ENCODE measurements at regions not wholly inside any gene's neighbourhood (a gene's known extent, or its start where the extent isn't known, plus 50 kb on each side); places are given as distances from the start of the nearest gene placed in this dataset.

DNA sequence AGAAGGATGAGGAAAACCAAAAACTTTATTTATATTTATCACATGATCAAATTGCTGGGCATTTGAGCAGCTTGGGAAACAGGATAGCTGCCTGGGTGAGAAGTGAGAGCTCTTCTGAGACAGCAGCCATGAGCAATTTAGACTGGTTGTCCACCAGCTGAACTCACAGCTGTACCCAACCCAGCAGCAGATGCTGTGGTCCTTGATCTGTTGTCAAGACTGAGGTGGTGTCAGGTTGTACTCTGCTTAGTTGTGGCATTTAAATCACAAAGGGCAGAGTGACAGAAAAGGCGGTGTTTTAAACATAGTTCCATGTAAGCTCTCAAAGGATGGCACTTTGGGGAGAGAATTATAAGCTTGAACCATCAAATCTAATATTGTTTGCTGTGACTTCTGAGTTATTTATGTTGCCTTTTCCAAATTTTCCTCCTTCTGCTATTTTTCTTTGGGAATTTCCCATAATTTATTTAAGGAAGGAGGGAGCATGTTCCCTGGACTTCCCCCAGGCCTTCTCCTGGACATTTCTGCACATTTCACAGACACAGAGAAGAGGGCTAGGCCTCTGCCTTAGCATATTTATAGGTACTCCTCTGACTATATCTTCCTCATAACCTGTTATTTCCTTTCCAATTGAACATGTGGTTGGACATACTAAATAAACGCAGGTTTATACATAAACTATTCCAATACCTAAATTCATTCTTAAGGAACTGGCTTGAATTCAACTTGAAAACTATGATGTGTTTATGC lies 117.7 kb upstream of the FER start:
- H3K36me3 Mint-ChIP-seq: no peaks in the 10 kb centered on the region
- H3K27me3 Mint-ChIP-seq: peaks cover 2% of the 10 kb centered on the region
- H3K9me3 Mint-ChIP-seq: no peaks in the 10 kb centered on the region
- H3K4me1 Mint-ChIP-seq: no peaks in the 10 kb centered on the region
- H3K27ac Mint-ChIP-seq: no peak overlapping the region
- H3K4me3 Mint-ChIP-seq: no peak overlapping the region

GRCh38 chr5:108625654-108626053 lies 122.0 kb upstream of the FER start:
- Mint-ChIP-seq H3K9me3 (no peaks in the 10 kb centered on the region), H3K27me3 (no peaks in the 10 kb centered on the region), H3K27ac (no peak overlapping the region), H3K4me1 (no peaks in the 10 kb centered on the region), H3K36me3 (no peaks in the 10 kb centered on the region), H3K4me3 (no peak overlapping the region)

DNA sequence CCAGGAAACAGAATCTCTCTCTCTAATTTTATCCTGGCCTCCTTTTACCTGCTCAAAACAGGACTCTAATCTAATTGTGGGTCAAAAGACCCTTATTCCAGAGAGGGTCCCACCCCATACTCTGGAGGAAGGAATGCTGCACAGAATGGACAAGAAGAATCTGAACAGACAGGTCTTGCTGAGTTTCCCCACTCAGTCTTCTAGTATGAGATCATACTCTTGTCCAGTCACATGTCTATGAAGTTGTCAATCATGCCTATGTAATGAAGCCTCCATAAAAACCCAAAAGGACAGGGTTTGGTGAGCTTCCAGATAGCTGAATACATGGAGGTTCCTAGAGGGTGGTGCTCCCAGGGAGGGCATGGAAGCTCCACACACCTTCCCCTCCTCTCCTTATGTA lies 123.9 kb upstream of the FER start:
- no peak overlapping the region for H3K4me3 Mint-ChIP-seq
- no peaks in the 10 kb centered on the region for H3K27me3 Mint-ChIP-seq
- no peaks in the 10 kb centered on the region for H3K9me3 Mint-ChIP-seq
- H3K27ac Mint-ChIP-seq: no peak overlapping the region
- no peaks in the 10 kb centered on the region for H3K4me1 Mint-ChIP-seq
- H3K36me3 Mint-ChIP-seq: no peaks in the 10 kb centered on the region

GRCh38 chr5:108620516-108620915 lies 127.2 kb upstream of the FER start:
- H3K36me3 Mint-ChIP-seq: no peaks in the 10 kb centered on the region
- H3K4me3 Mint-ChIP-seq: no peak overlapping the region
- no peaks in the 10 kb centered on the region for H3K4me1 Mint-ChIP-seq
- no peak overlapping the region for H3K27ac Mint-ChIP-seq
- peaks cover 5% of the 10 kb centered on the region for H3K27me3 Mint-ChIP-seq
- no peaks in the 10 kb centered on the region for H3K9me3 Mint-ChIP-seq

DNA sequence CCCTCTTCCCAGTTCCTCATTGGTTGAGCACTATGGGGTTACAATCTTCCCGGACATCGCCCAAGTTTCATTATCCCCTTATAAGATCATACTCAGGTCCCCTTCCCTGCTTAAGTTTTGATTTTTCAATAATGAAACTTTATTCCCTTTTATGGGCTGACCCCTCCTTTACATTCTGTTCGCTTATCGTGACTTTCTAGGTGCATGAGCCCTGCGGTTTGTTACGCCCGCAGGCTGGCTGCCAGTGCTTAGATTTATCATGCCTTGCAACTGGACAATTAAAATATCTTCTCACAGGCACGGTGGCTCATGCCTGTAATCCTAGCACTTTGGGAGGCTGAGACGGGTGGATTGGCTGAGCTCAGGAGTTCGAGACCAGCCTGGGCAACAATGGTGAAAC lies 127.9 kb upstream of the FER start:
- no peaks in the 10 kb centered on the region for H3K4me1 Mint-ChIP-seq
- no peak overlapping the region for H3K4me3 Mint-ChIP-seq
- H3K9me3 Mint-ChIP-seq: no peaks in the 10 kb centered on the region
- no peak overlapping the region for H3K27ac Mint-ChIP-seq
- H3K27me3 Mint-ChIP-seq: peaks cover 5% of the 10 kb centered on the region
- H3K36me3 Mint-ChIP-seq: no peaks in the 10 kb centered on the region

DNA sequence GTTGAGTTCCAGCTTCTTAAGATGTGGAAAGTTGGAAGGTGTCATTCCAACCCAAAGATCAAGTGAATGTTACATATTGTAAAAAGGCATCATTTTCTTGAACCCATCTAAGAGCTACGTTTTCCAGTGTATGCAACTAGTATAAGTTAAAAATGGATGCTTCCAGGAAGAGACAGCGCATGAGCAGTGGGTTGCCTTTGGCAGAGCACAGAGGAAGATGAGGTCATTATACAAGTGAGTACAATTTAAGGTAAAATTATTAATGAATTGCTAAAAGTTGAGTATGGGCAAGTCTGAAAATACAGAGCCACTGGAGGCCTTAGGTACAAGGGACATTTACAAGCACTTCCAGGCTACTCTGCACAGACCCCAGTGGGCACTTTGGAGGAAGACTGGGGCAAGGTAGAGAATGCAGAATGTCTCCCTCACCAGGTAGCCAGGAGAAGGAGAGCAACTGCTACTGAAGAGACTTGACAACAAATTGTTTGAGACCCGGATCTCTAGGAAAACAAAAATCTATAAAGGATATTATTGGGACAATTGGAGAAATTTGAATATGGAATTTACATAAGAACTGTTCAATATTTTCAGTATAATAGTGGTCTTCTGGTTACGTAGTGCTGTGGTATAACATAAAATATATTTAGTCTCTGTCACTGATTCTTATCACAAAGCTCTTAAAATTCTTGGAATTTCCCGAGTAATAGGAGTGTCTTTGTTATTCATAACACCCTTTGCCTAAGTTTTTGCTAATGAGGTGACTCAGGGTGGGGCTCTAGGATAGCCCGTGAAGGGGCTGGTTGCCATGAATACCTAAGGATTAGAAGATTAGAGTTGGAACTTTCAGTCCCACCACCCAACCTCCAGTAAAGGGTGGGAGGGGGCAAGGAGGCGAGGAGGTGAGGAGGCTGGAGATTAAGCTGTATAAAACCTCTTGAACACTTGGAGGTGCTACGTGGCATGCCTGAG lies 129.9 kb upstream of the FER start:
- Mint-ChIP-seq H3K4me3 (no peak overlapping the region), H3K4me1 (no peaks in the 10 kb centered on the region), H3K9me3 (no peaks in the 10 kb centered on the region), H3K36me3 (no peaks in the 10 kb centered on the region), H3K27ac (no peak overlapping the region), H3K27me3 (peaks cover 6% of the 10 kb centered on the region)

DNA sequence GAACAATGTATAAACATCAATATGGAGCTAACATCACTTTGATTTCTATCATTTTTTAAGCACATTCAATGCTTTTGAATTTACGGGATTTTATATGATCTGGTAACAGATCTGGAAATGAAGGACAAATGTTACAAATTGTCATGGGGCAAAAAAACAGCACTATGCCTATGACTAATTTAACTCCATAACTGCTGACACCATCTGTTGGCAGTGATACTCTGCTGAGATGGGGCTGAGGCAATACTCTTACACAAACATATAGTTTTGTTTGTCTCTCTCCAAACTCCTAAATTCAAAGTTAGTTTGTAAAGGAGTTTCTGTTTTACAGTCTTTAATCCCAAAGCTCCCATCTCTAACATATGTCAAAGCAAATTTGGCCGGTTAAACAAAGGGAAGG lies 132.5 kb upstream of the FER start:
- Mint-ChIP-seq H3K4me1 (no peaks in the 10 kb centered on the region), H3K36me3 (no peaks in the 10 kb centered on the region), H3K9me3 (peaks cover 6% of the 10 kb centered on the region), H3K27ac (no peak overlapping the region), H3K4me3 (no peak overlapping the region), H3K27me3 (peaks cover 6% of the 10 kb centered on the region)

DNA sequence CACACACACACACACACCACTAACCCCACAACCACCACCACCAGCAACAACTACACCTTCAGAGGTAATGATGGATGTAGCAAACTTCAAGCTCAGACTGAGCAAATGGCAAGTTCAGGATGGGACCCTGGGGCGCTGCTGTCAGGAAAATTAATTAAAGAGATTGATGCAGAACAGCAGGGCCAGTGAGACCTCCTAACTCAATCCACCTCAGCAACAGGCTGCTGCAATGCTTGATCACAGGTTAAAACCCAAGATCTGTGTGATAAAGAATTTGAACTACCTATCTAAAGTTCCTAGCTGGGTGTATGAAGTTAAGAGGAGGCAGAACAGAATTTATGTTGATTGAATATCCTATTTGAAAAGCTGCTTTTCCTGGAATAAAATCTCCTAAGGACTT lies 140.3 kb upstream of the FER start:
- Mint-ChIP-seq H3K4me3 (no peak overlapping the region), H3K27me3 (peaks cover 1% of the 10 kb centered on the region), H3K9me3 (peaks cover 6% of the 10 kb centered on the region), H3K27ac (no peak overlapping the region), H3K4me1 (no peaks in the 10 kb centered on the region), H3K36me3 (no peaks in the 10 kb centered on the region)

GRCh38 chr5:108606185-108606584 lies 141.5 kb upstream of the FER start:
- Mint-ChIP-seq H3K4me1 (no peaks in the 10 kb centered on the region), H3K9me3 (no peaks in the 10 kb centered on the region), H3K27ac (no peak overlapping the region), H3K4me3 (no peak overlapping the region), H3K36me3 (no peaks in the 10 kb centered on the region), H3K27me3 (peaks cover 1% of the 10 kb centered on the region)

- no peaks in the 10 kb centered on the region for H3K36me3 Mint-ChIP-seq
- H3K9me3 Mint-ChIP-seq: no peaks in the 10 kb centered on the region
- no peak overlapping the region for H3K27ac Mint-ChIP-seq
These were observed 144.9 kb upstream of the FER start for GRCh38 chr5:108602830-108603229.

GRCh38 chr5:108590799-108591198 lies 156.9 kb upstream of the FER start:
- Mint-ChIP-seq H3K27me3 (peaks cover 19% of the 10 kb centered on the region), H3K9me3 (no peaks in the 10 kb centered on the region), H3K27ac (no peak overlapping the region), H3K4me1 (no peaks in the 10 kb centered on the region), H3K36me3 (no peaks in the 10 kb centered on the region), H3K4me3 (no peak overlapping the region)

More at GRCh38 chr5:108602830-108603229, 144.9 kb upstream of the FER start:
- peaks cover 7% of the 10 kb centered on the region for H3K27me3 Mint-ChIP-seq
- H3K4me3 Mint-ChIP-seq: no peak overlapping the region
- no peaks in the 10 kb centered on the region for H3K4me1 Mint-ChIP-seq

DNA sequence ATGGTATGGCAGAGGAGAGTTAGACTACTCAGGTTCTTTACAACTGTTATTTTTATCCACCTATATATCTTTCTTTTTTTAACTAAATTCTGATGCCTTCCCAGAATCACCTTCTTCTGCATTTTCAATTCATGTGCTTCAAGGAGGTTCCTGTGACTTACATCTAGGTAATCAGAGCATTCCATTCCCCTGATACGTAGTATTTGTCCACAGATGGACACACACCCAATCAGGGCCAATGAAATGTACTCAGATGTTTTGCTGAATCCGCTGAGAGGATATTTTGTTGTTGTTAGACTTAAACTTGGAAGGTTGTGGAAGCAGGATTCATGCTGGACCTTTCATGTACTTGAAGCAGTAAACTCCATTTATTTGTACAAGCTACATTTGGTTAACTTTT lies 159.4 kb upstream of the FER start:
- Mint-ChIP-seq H3K4me3 (no peak overlapping the region), H3K27me3 (peaks cover 19% of the 10 kb centered on the region), H3K27ac (no peak overlapping the region), H3K4me1 (no peaks in the 10 kb centered on the region), H3K9me3 (no peaks in the 10 kb centered on the region), H3K36me3 (no peaks in the 10 kb centered on the region)

- Mint-ChIP-seq H3K4me3 (no peak overlapping the region), H3K27ac (no peak overlapping the region), H3K36me3 (no peaks in the 10 kb centered on the region), H3K4me1 (no peaks in the 10 kb centered on the region), H3K27me3 (peaks cover 19% of the 10 kb centered on the region), H3K9me3 (no peaks in the 10 kb centered on the region)
These were observed 159.9 kb upstream of the FER start for GRCh38 chr5:108587821-108588220.

GRCh38 chr5:108581026-108581425 lies 166.7 kb upstream of the FER start:
- Mint-ChIP-seq H3K27ac (no peak overlapping the region), H3K4me1 (no peaks in the 10 kb centered on the region), H3K9me3 (no peaks in the 10 kb centered on the region), H3K27me3 (peaks cover 13% of the 10 kb centered on the region), H3K36me3 (no peaks in the 10 kb centered on the region), H3K4me3 (no peak overlapping the region)

GRCh38 chr5:108579236-108579635 lies 168.5 kb upstream of the FER start:
- Mint-ChIP-seq H3K36me3 (peaks cover under 1% of the 10 kb centered on the region), H3K27ac (no peak overlapping the region), H3K27me3 (peaks cover 9% of the 10 kb centered on the region), H3K4me3 (no peak overlapping the region), H3K4me1 (no peaks in the 10 kb centered on the region), H3K9me3 (no peaks in the 10 kb centered on the region)

GRCh38 chr5:108578791-108579190 lies 168.9 kb upstream of the FER start:
- H3K4me1 Mint-ChIP-seq: no peaks in the 10 kb centered on the region
- no peak overlapping the region for H3K4me3 Mint-ChIP-seq
- H3K27me3 Mint-ChIP-seq: peaks cover 9% of the 10 kb centered on the region
- no peak overlapping the region for H3K27ac Mint-ChIP-seq
- H3K9me3 Mint-ChIP-seq: no peaks in the 10 kb centered on the region
- peaks cover 1% of the 10 kb centered on the region for H3K36me3 Mint-ChIP-seq
